HG02943 (cell line): ENCODE measurements at regions not wholly inside any gene's neighbourhood (a gene's known extent, or its start where the extent isn't known, plus 50 kb on each side); places are given as distances from the start of the nearest gene placed in this dataset.
"Not testable (repeated sequence)": the region's sequence is repeated elsewhere in the genome, so short reads cannot be mapped to it uniquely, and the experiment has no call there.

Experiments
- ATAC-seq: cut with Tn5 transposase; IDR thresholded peaks from one replicate; pipeline ENCODE4 v1.9.1; 2021; ENCODE audit warnings: mild to moderate bottlenecking, low read depth, moderate library complexity; ENCODE audit not compliant: unreplicated experiment

DNA sequence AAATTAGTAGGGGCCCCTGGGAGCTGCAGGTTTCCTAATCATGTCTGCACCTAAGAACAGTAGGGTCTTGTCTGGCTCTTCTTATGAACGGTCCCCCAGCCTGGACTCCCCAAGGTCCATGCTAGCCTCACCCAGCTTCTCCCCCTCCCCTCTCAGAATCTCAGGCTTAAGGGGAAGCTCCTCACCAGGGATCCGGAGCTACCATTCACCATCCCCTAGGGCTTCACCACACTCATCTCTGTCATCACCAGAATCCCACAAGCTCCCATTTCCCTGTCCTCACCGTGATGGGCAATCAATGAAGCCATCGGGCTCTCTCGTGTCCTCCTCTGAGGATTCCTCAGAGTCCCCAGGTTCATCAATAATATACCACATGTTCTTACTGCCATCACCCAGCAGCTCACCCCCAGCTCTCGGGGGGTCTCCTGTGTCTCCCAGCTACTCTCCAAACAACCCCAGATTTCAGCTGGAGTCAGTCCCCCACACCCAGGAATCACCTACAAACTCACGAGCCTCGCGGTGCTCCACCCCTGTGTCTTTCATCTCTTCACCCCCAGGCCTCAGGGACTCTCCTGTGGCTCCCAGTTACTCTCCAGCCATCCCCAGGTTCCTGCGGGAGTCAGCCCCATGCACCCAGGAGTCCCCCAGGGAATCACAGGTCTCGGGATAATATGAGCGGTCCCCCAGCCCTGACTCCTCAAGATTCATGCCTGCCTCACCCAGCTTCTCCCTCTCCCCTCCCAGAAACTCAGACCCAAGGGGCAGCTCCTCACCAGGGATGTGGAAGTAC lies 335.6 kb downstream of the CWH43 start:
- ATAC-seq: not testable (repeated sequence)

DNA sequence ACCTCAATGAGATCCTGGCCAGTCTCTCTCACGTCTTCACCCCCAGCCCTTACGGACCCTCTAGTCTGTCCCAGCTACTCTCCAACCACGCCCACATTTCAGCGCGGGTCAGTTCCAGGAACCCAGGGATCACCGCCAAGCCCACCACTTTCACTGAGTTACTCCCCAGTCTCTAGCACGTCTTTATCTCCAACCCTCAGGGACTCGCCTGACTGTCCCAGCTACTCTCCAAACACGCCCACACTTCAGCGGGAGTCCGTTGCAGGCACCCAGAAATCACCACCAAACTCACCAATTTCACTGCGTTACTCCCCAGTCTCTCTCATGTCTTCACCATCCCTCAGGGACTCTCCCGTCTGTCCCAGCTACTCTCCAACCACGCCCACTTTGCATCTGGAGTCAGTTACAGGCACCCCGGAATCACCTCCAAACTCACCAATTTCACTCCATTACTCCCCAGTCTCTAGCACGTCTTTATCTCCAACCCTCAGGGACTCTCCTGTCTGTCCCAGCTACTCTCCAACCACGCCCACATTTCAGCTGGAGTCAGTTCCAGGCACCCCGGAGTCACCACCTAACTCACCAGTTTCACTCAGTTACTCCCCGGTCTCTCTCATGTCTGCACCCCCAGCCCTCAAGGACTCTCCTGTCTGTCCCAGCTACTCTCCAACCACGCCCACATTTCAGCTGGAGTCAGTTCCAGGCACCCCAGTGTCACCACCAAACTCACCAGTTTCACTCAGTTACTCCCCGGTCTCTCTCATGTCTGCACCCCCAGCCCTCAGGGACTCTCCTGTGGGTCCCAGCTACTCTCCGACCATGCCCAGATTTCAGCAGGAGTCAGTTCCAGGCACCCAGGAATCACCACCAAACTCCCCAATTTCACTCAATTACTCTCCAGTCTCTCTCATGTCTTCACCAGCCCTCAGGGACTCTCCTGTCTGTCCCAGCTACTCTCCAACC lies 336.8 kb downstream of the CWH43 start:
- not testable (repeated sequence) for ATAC-seq

DNA sequence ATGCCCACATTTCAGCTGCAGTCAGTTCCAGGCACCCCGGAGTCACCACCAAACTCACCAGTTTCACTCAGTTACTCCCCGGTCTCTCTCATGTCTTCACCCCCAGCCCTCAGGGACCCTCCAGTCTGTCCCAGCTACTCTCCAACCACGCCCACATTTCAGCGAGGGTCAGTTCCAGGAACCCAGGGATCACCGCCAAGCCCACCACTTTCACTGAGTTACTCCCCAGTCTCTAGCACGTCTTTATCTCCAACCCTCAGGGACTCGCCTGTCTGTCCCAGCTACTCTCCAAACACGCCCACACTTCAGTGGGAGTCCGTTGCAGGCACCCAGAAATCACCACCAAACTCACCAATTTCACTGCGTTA lies 337.5 kb downstream of the CWH43 start:
- not testable (repeated sequence) for ATAC-seq
